T-helper 2 cell treated with Interferon-gamma antibody and Interleukin-4, amounts not matched to agents 5 μg/mL and 100 μg/mL, for 36 hours (primary cell): ENCODE measurements at regions not wholly inside any gene's neighbourhood (a gene's known extent, or its start where the extent isn't known, plus 50 kb on each side); places are given as distances from the start of the nearest gene placed in this dataset.

Experiments
- DNase-seq: peaks from one replicate; pipeline ENCODE4 v3.0.0; 2021; ENCODE audit warnings: low spot score
- H3K27ac Mint-ChIP-seq: one replicate; pipeline ENCODE4 v1.8.0; 2021; ENCODE audit warnings: mild to moderate bottlenecking, mixed read lengths
- H3K27me3 Mint-ChIP-seq: one replicate; pipeline ENCODE4 v1.8.0; 2021; ENCODE audit warnings: low read depth, mixed read lengths
- H3K36me3 Mint-ChIP-seq: one replicate; pipeline ENCODE4 v1.8.0; 2021; ENCODE audit warnings: low read depth, mixed read lengths
- H3K4me1 Mint-ChIP-seq: one replicate; pipeline ENCODE4 v1.8.0; 2021; ENCODE audit warnings: low read depth, mixed read lengths
- H3K4me3 Mint-ChIP-seq: one replicate; pipeline ENCODE4 v1.8.0; 2022; ENCODE audit warnings: mild to moderate bottlenecking, moderate library complexity, mixed read lengths
- H3K9me3 Mint-ChIP-seq: one replicate; pipeline ENCODE4 v1.8.0; 2021; ENCODE audit warnings: mixed read lengths

GRCh38 chr20:48006036-48006833 is 221.0 kb upstream of the SULF2 start:
- H3K4me1 Mint-ChIP-seq = no peaks in the 10 kb centered on the region

DNA sequence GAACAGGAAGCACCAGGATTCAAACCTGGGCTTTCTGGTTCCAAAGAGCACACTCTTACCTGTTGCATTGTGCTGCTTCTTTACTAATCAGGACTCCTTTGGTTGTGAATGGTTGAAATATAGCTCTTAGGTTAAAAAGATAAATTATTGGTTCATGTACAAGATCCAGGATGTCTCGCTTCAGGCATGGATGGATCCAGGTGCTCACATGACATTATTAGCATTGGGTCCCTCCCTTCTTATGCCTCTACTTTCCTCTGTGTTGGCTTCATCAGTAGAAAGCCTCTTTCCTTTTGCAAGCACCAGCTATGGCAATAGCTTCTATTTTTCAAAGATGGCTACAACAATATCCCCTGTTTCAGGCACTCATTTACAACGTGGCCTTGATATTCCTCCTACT is 217.7 kb upstream of the SULF2 start:
- Mint-ChIP-seq H3K9me3 (peaks cover 21% of the 10 kb centered on the region), H3K27ac (no peak overlapping the region), H3K36me3 (no peaks in the 10 kb centered on the region), H3K4me3 (no peak overlapping the region), H3K27me3 (peaks cover 5% of the 10 kb centered on the region), H3K4me1 (no peaks in the 10 kb centered on the region)
- no peak for DNase-seq

More at GRCh38 chr20:48006036-48006833, 221.0 kb upstream of the SULF2 start:
- no peak overlapping the region for H3K4me3 Mint-ChIP-seq
- no peak for DNase-seq
- peaks cover 5% of the 10 kb centered on the region for H3K27me3 Mint-ChIP-seq
- H3K27ac Mint-ChIP-seq = no peak overlapping the region
- no peaks in the 10 kb centered on the region for H3K36me3 Mint-ChIP-seq
- peaks cover 23% of the 10 kb centered on the region for H3K9me3 Mint-ChIP-seq

GRCh38 chr20:48002517-48002970 is 217.3 kb upstream of the SULF2 start:
- Mint-ChIP-seq H3K9me3 (peaks cover 16% of the 10 kb centered on the region), H3K4me3 (no peak overlapping the region), H3K4me1 (no peaks in the 10 kb centered on the region), H3K27ac (no peak overlapping the region), H3K27me3 (peaks cover 7% of the 10 kb centered on the region), H3K36me3 (no peaks in the 10 kb centered on the region)
- DNase-seq = no peak

DNA sequence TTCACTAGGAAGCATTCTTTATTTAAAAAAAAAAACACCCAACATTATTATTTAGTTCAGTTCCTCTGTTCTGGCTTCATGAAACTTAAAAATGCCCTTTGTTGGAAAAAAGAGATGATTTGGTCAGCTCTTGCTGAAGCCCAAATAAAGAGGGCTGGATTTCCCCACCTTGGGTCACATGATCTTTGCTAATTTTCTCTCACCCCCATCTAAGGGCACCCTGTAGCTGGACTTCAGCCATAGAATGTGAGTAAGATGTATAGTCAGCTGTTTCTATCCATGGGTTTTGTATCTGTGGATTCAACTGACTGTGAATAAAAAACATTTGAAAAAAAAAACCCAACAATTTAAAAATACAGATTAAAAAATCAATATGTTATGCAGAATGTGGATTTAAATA is 213.9 kb upstream of the SULF2 start:
- Mint-ChIP-seq H3K9me3 (peaks cover 12% of the 10 kb centered on the region), H3K27ac (no peak overlapping the region), H3K4me3 (no peak overlapping the region), H3K36me3 (no peaks in the 10 kb centered on the region), H3K4me1 (no peaks in the 10 kb centered on the region), H3K27me3 (peaks cover 5% of the 10 kb centered on the region)
- DNase-seq = no peak

DNA sequence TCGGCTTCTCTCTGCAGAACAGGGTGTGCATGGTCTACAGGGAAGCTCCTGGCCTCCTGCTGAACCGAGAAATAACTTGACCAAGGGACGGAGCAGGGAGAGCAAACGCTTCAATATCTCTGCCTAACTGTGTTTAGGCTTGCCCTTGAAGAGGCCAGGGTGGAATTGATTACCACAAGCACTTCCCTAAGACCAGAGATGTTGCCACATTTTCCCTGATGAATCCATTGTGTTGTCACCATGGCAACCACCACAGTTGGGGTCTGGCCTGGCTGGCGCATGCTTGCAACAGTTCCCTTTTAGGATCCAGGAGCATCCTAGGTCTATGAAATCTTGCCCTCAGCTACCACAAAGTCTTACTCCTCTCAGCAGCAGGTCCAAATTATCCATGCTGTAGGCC is 213.5 kb upstream of the SULF2 start:
- H3K36me3 Mint-ChIP-seq = no peaks in the 10 kb centered on the region
- no peak overlapping the region for H3K4me3 Mint-ChIP-seq
- DNase-seq = no peak
- no peaks in the 10 kb centered on the region for H3K4me1 Mint-ChIP-seq
- H3K9me3 Mint-ChIP-seq = peaks cover 8% of the 10 kb centered on the region
- H3K27me3 Mint-ChIP-seq = peaks cover 5% of the 10 kb centered on the region
- H3K27ac Mint-ChIP-seq = no peak overlapping the region

DNA sequence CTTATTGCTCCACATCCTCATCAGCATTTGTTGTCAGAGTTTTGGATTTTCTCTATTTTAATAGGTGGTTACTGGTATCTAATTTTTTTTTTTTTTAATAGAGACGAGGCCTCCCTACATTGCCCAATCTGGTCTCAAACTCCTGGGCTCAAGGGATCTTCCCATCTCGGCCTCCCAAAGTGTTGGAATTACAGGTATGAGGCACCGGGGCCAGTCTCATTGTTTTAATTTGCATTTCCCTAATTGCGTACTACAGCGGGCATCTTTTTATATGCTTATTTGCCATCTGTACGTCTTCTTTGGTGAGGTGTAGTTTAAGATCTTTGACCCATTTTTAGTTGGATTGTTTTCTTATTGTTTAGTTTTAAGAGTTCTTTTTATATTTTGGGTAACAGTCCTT is 210.4 kb upstream of the SULF2 start:
- DNase-seq = no peak
- Mint-ChIP-seq H3K27ac (no peak overlapping the region), H3K4me1 (no peaks in the 10 kb centered on the region), H3K36me3 (no peaks in the 10 kb centered on the region), H3K9me3 (no peaks in the 10 kb centered on the region), H3K27me3 (peaks cover 5% of the 10 kb centered on the region), H3K4me3 (no peak overlapping the region)

- no peaks in the 10 kb centered on the region for H3K4me1 Mint-ChIP-seq
- H3K27me3 Mint-ChIP-seq = peaks cover 5% of the 10 kb centered on the region
- DNase-seq = no peak
- no peak overlapping the region for H3K4me3 Mint-ChIP-seq
- H3K36me3 Mint-ChIP-seq = no peaks in the 10 kb centered on the region
- H3K27ac Mint-ChIP-seq = no peak overlapping the region
- no peaks in the 10 kb centered on the region for H3K9me3 Mint-ChIP-seq
These were observed 208.5 kb upstream of the SULF2 start for GRCh38 chr20:47993817-47994216.

DNA sequence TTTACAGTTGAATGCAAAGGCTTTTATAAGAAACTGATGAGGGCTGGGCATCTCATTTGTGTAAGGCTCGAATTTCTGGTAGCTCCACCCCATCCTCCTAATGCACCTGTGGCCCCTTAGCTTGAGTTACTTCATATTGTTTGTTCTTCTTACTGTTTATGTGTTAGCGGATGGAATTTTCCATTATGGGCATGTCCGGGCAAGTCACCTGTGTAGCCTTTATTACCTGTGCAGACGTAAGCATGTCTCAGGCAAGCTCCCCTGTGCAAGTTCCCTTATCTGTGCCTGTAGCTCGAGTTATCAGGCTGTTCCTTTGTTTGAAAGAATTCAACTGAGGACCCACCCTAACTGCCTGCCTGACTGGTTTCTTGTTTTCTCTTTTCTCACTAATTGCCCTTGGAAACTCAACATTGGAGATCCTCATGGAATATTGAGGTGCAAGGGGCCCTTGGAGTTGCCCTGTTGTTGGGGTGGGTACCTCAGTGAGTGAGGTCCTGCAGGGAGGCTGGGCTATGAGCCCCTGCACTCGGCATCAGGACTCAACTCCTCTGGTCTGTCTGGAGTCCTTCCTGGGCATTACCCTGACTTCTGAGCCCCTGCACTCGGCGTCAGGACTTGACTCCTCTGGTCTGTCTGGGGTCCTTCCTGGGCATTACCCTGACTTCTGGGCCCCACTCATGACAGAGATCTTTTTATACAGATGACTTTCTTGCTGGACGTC is 207.9 kb upstream of the SULF2 start:
- Mint-ChIP-seq H3K27ac (no peak overlapping the region), H3K4me3 (no peak overlapping the region), H3K4me1 (no peaks in the 10 kb centered on the region), H3K9me3 (no peaks in the 10 kb centered on the region), H3K27me3 (peaks cover 5% of the 10 kb centered on the region), H3K36me3 (no peaks in the 10 kb centered on the region)
- DNase-seq = no peak

GRCh38 chr20:47991875-47992488 is 206.7 kb upstream of the SULF2 start:
- H3K27ac Mint-ChIP-seq = no peak overlapping the region
- H3K4me3 Mint-ChIP-seq = no peak overlapping the region
- H3K4me1 Mint-ChIP-seq = no peaks in the 10 kb centered on the region
- H3K9me3 Mint-ChIP-seq = no peaks in the 10 kb centered on the region
- DNase-seq = no peak
- no peaks in the 10 kb centered on the region for H3K27me3 Mint-ChIP-seq
- H3K36me3 Mint-ChIP-seq = no peaks in the 10 kb centered on the region

DNA sequence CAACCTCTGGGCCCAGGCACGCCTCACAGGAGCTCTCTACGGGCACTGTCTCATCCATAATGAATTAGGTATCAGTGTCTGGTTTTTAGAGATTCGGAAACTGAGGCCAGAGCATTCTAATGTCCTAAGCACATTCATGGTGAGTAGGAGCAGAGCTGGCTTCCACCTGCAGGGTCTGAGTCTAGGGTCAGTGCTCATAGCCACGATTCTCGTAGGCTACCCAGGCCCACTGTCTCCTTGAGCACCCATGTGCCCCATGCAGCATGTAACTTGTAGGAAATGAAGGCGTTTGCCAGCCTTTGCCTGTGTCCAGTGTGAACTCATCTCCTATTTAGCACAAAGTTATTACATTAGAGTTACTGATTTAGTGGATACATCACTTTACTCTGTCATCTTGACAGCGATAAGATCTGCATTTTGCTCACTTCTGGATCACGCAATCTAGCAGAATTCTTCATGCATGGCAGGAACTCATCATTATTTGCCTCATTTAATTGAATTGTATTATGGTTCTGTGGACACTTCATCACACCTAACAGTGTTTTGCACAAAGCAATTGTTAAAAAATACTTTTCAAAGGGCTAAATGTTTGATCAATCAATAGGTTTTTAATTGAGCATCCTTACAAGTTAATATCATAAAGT is 205.3 kb upstream of the SULF2 start:
- no peak overlapping the region for H3K4me3 Mint-ChIP-seq
- H3K27ac Mint-ChIP-seq = no peak overlapping the region
- H3K9me3 Mint-ChIP-seq = no peaks in the 10 kb centered on the region
- no peaks in the 10 kb centered on the region for H3K36me3 Mint-ChIP-seq
- H3K4me1 Mint-ChIP-seq = no peaks in the 10 kb centered on the region
- no peaks in the 10 kb centered on the region for H3K27me3 Mint-ChIP-seq
- no peak for DNase-seq

- Mint-ChIP-seq H3K27ac (no peak overlapping the region), H3K36me3 (no peaks in the 10 kb centered on the region), H3K4me1 (no peaks in the 10 kb centered on the region), H3K4me3 (no peak overlapping the region), H3K9me3 (no peaks in the 10 kb centered on the region), H3K27me3 (no peaks in the 10 kb centered on the region)
- no peak for DNase-seq
These were observed 204.7 kb upstream of the SULF2 start for GRCh38 chr20:47989957-47990356.

DNA sequence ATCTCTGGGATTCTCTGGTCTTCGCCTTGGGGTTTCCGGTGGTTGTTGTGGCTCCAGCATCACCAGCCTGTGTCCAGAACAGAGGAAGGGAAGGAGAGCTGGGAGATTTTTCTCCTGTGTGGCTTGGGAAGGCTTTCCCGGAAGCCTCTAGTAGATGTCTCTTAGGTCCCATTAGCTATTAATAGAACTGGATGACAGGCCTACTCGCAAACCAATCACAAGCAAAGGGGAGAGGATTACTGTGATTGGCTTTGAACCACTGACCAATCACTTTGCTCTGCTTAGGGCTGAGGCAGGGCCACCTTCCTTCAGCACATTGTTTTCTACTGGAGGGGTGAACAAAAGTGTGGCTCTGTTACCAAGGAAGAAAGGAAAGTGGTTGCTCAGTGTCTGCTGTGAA is 203.4 kb upstream of the SULF2 start:
- H3K9me3 Mint-ChIP-seq = no peaks in the 10 kb centered on the region
- DNase-seq = no peak
- H3K36me3 Mint-ChIP-seq = no peaks in the 10 kb centered on the region
- H3K27ac Mint-ChIP-seq = no peak overlapping the region
- H3K4me3 Mint-ChIP-seq = no peak overlapping the region
- H3K27me3 Mint-ChIP-seq = peaks cover 3% of the 10 kb centered on the region
- no peaks in the 10 kb centered on the region for H3K4me1 Mint-ChIP-seq

GRCh38 chr20:47985092-47985850 is 200.0 kb upstream of the SULF2 start:
- H3K4me1 Mint-ChIP-seq = no peaks in the 10 kb centered on the region
- H3K27ac Mint-ChIP-seq = no peak overlapping the region
- no peaks in the 10 kb centered on the region for H3K36me3 Mint-ChIP-seq
- H3K27me3 Mint-ChIP-seq = peaks cover 8% of the 10 kb centered on the region
- H3K4me3 Mint-ChIP-seq = no peak overlapping the region
- no peaks in the 10 kb centered on the region for H3K9me3 Mint-ChIP-seq
- DNase-seq = no peak
